HEK293T (cell line): ENCODE measurements at regions not wholly inside any gene's neighbourhood (a gene's known extent, or its start where the extent isn't known, plus 50 kb on each side); places are given as distances from the start of the nearest gene placed in this dataset.

ENCODE experiments used
- SP1 ChIP-seq: fragments of 450-650 bp; IDR thresholded peaks from 2 replicates; pipeline ENCODE4 v1.6.1; 2017
- TARDBP ChIP-seq: fragments of 450-650 bp; IDR thresholded peaks from 2 replicates; pipeline ENCODE4 v1.6.1; 2016

DNA sequence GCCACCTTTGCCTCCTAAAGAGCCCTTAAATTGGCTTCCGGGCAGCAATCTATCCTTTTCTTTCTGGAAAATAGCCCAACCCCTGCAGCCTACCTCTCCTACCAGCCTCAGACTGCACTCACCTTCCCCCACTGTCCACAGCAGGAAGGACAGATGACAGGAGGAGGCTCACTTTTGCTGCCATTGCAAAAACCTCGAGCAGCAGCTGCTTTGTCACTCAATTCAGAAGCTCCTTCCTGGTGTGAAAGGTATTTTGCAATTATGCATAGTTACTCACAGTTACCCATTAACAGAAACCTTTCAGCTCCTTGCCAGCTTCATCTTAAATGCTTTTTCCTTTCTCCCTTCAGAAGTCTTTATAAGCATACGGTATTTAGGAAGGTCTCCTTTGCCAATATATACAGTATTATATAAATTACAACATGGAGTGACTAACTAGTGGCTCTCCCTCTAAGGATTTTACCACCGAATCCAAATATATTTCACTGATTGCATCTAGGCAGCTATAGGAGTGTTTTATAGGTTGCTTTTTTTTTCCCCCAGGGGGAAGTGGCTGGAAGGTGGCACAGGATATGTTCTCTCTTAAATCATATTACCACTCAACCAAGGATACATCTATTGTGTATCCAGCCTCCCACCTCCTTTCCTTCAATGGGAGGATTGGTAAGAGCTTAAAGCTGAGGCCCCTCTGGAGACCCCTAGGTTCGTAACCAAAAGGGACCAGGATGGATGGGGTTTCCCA lies 142.1 kb upstream of the IPO9 start:
- TF ChIP-seq TARDBP, result no peak
- no peak for TF ChIP-seq SP1
